Gastroesophageal sphincter (tissue), 4 donors: ENCODE measurements at regions not wholly inside any gene's neighbourhood (a gene's known extent, or its start where the extent isn't known, plus 50 kb on each side); places are given as distances from the start of the nearest gene placed in this dataset.

ENCODE experiments used
- ATAC-seq: fragments of 150-250 bp; one replicate; pipeline ENCODE4 v1.9.1; 2016; ENCODE audit warnings: mild to moderate bottlenecking, moderate library complexity
- H3K27ac ChIP-seq, 4 donors: fragments of 200-600 bp; sonication (generic) in 3 of 4; 1 replicate in 3 of 4; 2 replicates in 1 of 4; pipeline ENCODE4 v1.5.1; 2016 to 2019
- H3K27me3 ChIP-seq: fragments of 200-600 bp; sonication (generic); one replicate; pipeline ENCODE4 v1.5.1; 2019
- H3K36me3 ChIP-seq, 2 donors: fragments of 200-600 bp; sonication (generic); one replicate each; pipeline ENCODE4 v1.5.1; 2019; ENCODE audit warnings: control low read depth in 1 of 2
- H3K4me1 ChIP-seq, 3 donors: fragments of 200-600 bp; sonication (generic); 1 replicate in 2 of 3; 2 replicates in 1 of 3; pipeline ENCODE4 v1.5.1; 2016 to 2019; ENCODE audit warnings: control low read depth in 2 of 3
- H3K4me3 ChIP-seq, 2 donors: fragments of 200-600 bp; sonication (generic); one replicate each; pipeline ENCODE4 v1.5.1; 2019; ENCODE audit warnings: mild to moderate bottlenecking in 1 of 2, moderate library complexity in 1 of 2
- H3K9me3 ChIP-seq, 3 donors: fragments of 200-600 bp; sonication (generic); one replicate each; pipeline ENCODE4 v1.5.1; 2017 to 2019; ENCODE audit warnings: control low read depth in 2 of 3
- CTCF ChIP-seq, 4 experiments: fragments of 200-600 bp in 2 of 4; fragments of 450-650 bp in 2 of 4; sonication (generic) in 1 of 4; IDR thresholded peaks; one replicate each; pipeline ENCODE4 v1.5.1; 2017 to 2019; ENCODE audit warnings: antibody characterized with exemption in 4 of 4, mild to moderate bottlenecking in 2 of 4, moderate library complexity in 2 of 4
- EP300 ChIP-seq: sonication (generic); formaldehyde crosslinking; IDR thresholded peaks from one replicate; pipeline ENCODE4 v1.6.1; 2017; ENCODE audit warnings: antibody characterized with exemption, mild to moderate bottlenecking
- POLR2A ChIP-seq, 2 donors: fragments of 450-650 bp; IDR thresholded peaks; one replicate each; pipeline ENCODE4 v1.6.1; 2017; ENCODE audit warnings: antibody characterized with exemption in 2 of 2, mild to moderate bottlenecking in 2 of 2, moderate library complexity in 1 of 2
- POLR2AphosphoS5 ChIP-seq: sonication (generic); formaldehyde crosslinking; IDR thresholded peaks from one replicate; pipeline ENCODE4 v1.6.1; 2017; ENCODE audit warnings: antibody characterized with exemption
- WGBS, 2 donors: methylation state at CpG; one replicate each; pipeline ENCODE4 v1.1.5; 2018; ENCODE audit warnings: low coverage in 1 of 2; 5-methylcytosine and 5-hydroxymethylcytosine counted together

DNA sequence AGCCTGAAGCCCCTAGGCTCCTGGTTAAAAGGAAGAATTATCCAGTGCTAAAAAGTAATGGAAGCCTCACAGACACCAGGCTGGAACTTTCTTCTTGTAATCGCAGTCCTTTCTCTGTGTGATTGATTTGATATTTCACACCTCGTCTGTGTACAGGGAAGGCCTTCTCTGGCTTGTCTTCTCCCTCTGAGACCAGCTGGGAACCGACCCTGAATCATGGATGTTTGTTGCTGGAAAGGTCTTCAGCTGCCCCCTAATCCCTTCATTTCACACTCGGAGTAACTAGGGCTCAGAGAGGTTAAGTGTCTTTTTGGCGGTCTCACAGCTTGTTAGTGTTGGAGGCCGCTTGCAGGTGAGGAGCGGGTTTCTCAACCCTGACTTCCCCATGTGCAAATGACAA is 500.2 kb upstream of the CDH4 start:
- no peaks in the 10 kb centered on the region for H3K9me3 ChIP-seq
- TF ChIP-seq EP300 (no peak), POLR2A (IDR thresholded peaks at IDR 0.05) (no peak), POLR2AphosphoS5 (no peak), CTCF (IDR thresholded peaks at IDR 0.05) (no peak)
- no peak overlapping the region for H3K4me3 ChIP-seq
- no peak for ATAC-seq
- H3K27me3 ChIP-seq: no peaks in the 10 kb centered on the region
- no peak overlapping the region for H3K27ac ChIP-seq
- WGBS, 2 donors: 35% methylated on average over 3 of the region's 7 CpGs; no CpG with 5 or more reads in 1 of the 2 donors
- no peaks in the 10 kb centered on the region for H3K36me3 ChIP-seq
- no peaks in the 10 kb centered on the region for H3K4me1 ChIP-seq

- no peak overlapping the region for H3K27ac ChIP-seq
- H3K36me3 ChIP-seq: no peaks in the 10 kb centered on the region
- no peaks in the 10 kb centered on the region for H3K4me1 ChIP-seq
- 65 to 71% methylated on average over 4 to 11 of the region's 17 CpGs for WGBS, 2 donors
- no peaks in the 10 kb centered on the region for H3K9me3 ChIP-seq
- no peaks in the 10 kb centered on the region for H3K27me3 ChIP-seq
- no peak overlapping the region for H3K4me3 ChIP-seq
- no peak for ATAC-seq
- TF ChIP-seq POLR2A (IDR thresholded peaks at IDR 0.05) (no peak), POLR2AphosphoS5 (no peak), EP300 (no peak), CTCF (IDR thresholded peaks at IDR 0.05) (no peak)
These were observed 499.2 kb upstream of the CDH4 start for GRCh38 chr20:60752741-60753420.

- H3K36me3 ChIP-seq: no peaks in the 10 kb centered on the region
- H3K9me3 ChIP-seq: no peaks in the 10 kb centered on the region
- no peak overlapping the region for H3K4me3 ChIP-seq
- no peaks in the 10 kb centered on the region for H3K4me1 ChIP-seq
- H3K27ac ChIP-seq: no peak overlapping the region
- no peaks in the 10 kb centered on the region for H3K27me3 ChIP-seq
- TF ChIP-seq EP300 (no peak), POLR2A (IDR thresholded peaks at IDR 0.05) (no peak), POLR2AphosphoS5 (no peak), CTCF (IDR thresholded peaks at IDR 0.05) (no peak)
- 20 to 27% methylated on average over 4 of the region's 4 CpGs for WGBS, 2 donors
- no peak for ATAC-seq
These were observed 497.2 kb upstream of the CDH4 start for GRCh38 chr20:60754856-60755255.

- ATAC-seq: no peak
- no peak overlapping the region for H3K27ac ChIP-seq
- TF ChIP-seq EP300 (no peak), CTCF (IDR thresholded peaks at IDR 0.05) (no peak), POLR2AphosphoS5 (no peak), POLR2A (IDR thresholded peaks at IDR 0.05) (no peak)
- 80 to 89% methylated on average over 2 to 4 of the region's 6 CpGs for WGBS, 2 donors
- no peaks in the 10 kb centered on the region for H3K9me3 ChIP-seq
- no peaks in the 10 kb centered on the region for H3K4me1 ChIP-seq
- H3K4me3 ChIP-seq: no peak overlapping the region
- H3K27me3 ChIP-seq: no peaks in the 10 kb centered on the region
- no peaks in the 10 kb centered on the region for H3K36me3 ChIP-seq
These were observed 492.4 kb upstream of the CDH4 start for GRCh38 chr20:60759651-60760050.

DNA sequence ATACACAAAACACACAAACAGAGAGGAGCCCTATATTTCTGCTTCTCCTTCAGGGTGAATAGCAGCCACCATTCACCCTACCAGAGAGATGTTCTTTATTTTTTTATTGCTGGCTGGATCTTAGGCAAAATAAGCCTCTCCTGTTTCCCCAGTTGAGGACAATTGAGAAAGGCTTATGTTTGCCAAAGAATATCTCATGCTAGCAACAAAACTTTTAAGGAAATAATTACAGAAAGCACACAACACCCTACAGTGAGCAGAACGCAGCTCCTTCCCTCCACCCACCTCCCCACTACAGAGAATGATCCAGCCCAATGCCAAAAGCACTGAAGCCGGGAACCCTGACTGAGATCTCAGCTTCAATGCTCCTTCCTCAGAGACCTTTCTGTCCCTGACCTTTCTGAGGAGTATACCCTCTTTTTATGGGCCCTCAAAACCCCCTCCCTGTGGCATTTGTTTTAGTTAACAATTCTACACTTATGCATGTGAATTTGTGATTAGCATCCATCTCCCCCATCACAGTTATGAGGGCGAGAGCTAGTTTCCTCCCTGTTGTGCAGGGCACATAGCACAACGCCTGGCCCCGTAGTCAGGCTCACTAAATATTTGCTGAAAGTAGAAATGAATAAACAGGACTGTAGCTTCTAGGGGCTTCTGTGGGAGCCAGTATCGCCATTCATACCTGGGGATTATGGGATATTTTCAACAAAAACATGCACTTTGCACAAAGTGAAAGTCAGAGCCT is 491.6 kb upstream of the CDH4 start:
- Histone ChIP-seq H3K4me3 (no peak overlapping the region), H3K9me3 (no peaks in the 10 kb centered on the region), H3K36me3 (no peaks in the 10 kb centered on the region), H3K27ac (no peak overlapping the region), H3K27me3 (no peaks in the 10 kb centered on the region), H3K4me1 (no peaks in the 10 kb centered on the region)
- ATAC-seq: no peak
- WGBS, 2 donors: 43 to 67% methylated on average over 1 to 5 of the region's 6 CpGs
- TF ChIP-seq CTCF (IDR thresholded peaks at IDR 0.05): no peak
- no peak for TF ChIP-seq POLR2AphosphoS5
- no peak for TF ChIP-seq POLR2A (IDR thresholded peaks at IDR 0.05)
- no peak for TF ChIP-seq EP300
